GM21528 (cell line): ENCODE measurements at regions not wholly inside any gene's neighbourhood (a gene's known extent, or its start where the extent isn't known, plus 50 kb on each side); places are given as distances from the start of the nearest gene placed in this dataset.

Source experiments
- ATAC-seq: cut with Tn5 transposase; IDR thresholded peaks from one replicate; pipeline ENCODE4 v1.9.1; 2021; ENCODE audit warnings: mild to moderate bottlenecking, moderate library complexity; ENCODE audit not compliant: unreplicated experiment, low FRiP score

DNA sequence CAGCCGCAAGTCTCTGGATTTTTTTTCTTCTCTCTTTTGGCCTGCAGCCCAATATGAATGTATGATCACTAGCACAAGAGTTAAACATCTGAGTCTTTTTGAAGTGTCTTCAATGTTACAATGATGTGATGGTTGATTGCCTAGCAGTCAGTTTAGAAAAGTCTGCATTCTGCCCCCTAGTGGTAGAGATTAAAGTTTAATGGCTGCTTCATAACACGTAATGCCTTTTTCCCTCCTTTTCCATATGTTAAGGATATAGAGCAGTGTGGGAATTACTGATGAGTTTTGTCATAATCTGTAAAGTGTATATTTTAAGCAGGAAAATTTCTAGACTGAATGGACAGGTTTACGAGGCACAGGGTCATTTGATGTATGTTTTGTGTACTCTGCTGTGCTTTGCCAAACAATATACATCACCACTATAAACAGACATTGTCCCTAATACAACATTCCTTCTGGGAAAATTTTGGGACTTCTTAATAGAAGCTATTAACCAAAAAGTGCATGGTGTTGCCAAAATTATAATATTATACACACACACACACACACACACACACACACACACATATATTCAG lies 1038.5 kb upstream of the NR2F2 start:
- ATAC-seq: no peak

DNA sequence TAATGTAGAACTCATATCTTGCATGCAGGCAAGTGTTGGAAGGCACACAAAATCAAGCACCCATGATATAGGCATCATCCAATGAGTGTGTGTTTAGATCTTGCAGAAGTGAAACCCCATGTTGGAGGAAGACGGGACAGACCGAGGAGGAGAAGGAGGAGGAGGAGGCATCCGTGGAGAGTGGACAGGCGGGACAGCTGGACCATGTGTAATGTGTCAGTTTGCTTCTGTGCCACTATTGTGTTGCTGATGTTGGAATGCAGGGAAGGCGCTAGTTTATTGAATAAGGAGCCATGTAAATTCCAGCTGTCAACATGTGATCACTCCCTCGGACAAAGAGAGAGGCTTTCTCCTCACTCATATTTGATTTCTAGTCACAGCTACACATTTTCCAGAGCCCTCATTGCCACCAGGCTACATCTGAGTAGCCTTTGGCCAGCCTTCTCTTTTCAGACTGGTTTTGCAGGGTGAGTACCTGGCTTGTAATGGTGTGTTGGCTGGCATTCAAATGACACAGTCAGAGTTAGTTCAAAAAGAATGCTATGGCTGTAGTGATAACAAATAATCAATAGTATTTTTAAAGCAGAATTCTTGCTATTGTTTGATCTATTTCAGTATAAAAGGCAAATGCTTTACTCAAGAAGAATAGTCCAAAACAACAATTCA lies 1037.6 kb upstream of the NR2F2 start:
- no peak for ATAC-seq

DNA sequence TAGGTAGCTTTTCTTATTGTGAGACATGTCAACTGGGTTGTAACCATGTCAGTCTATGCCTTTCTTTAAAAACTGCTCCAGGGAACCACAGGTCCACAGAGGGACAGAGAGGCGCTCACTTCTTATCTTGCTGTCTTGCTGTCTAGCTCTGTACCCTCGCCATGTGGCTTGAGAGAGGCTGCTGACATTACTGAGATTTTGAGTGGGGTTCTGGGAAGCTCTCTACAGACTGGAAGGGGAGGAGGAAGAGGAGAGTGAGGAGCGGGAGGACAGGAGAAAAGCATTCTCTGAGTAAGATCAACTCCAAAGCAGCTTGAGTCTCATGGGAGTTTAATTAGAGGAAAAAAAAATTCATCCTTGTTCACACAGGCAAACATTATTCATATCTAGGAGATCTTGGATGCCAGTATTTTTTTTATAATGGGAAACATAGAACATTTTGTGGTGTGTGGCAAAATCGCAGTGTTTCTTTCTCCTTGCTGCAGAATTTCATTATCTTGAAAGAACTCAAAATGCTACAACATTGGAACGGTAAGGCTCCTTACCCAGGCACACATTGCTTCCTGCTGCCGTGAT lies 1037.0 kb upstream of the NR2F2 start:
- no peak for ATAC-seq

DNA sequence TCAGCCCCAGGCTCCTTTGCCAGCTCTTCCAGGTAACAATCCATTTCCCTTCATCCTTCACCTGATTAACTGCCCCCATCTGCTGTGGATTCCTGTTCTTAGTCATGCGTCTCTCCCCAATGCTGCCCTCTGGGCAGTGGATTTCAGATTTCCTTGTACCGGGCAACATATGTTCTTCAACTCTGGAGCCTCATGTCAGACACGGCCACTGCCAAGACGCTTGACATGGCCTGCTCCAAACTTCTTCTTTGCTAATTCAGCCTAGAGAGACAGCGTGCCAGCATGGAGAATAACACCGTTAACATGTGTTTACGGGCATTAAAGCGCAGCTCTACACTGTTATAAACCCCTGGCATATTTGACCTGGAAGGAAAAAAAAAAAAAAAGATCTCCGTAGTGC lies 1035.1 kb upstream of the NR2F2 start:
- ATAC-seq: no peak

DNA sequence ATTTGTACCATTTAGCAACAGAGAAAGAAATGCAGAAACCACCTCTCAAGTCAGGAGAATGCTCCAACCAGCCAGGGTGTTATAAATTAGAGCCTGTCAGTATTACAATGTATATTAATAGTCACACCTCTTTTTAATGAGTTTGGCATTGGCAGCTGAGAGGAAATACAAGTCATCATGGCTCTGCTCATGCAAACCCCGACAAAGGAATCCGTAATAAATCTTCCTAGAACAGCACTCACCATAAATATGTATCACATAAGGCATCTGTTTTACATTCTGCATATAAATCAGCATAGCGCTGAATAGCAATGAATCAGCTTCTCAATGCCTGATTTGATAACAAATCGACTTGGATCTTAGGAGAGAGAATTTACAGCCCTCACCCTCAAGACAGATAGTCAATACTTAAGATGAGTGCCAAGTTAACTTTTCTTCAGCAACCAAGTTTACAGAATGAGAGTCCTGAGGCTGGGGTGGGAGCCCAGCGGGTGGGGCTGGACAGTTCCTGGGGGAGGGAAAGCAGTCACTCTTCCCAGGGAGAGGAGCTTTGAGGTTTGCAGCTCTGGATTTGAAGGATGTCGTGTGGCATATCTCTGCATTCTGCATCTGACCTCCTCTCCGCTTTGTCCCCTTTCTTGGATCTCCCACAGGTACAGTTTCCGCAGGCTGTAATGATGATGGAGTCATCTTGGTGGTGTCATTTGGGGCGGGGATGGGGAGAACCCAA lies 1034.4 kb upstream of the NR2F2 start:
- no peak for ATAC-seq

DNA sequence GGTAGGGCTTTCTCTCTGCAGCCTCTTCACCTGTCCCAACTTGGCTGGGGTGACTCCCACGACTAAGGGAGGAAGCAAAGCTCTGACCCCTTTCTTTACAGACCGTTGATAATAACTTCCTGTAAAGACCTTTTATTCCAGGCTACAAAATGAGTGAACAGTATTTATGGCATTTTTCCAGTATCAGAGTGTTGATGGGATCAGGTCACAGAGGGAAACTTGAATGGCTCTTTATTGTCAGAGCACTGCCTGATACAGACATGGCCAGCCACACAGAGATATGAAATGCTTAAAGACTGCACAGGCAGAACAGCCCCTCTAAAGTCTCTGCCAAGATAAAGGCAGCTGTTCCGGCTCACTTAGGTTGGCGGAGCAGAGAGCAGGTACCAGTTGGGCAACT lies 1033.9 kb upstream of the NR2F2 start:
- ATAC-seq: no peak

DNA sequence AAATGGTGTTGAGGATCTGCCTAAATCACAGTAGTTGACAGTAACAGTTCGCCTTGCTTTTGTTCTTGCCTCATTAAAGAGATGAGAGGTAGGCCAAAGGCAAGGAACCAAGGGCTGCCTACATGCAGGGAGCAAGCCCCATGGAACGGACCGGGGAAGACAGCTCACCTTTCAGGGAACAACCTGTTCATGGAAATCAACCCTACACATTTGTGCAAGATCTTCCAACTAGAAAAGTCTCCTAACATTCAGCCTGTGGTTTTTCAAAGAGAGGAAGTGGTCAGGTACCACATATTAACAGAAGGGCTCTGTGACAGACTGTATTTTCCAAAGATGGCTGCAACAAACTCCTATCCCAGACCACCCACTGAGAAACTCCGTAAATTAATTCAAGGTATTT lies 1031.8 kb upstream of the NR2F2 start:
- ATAC-seq: no peak

DNA sequence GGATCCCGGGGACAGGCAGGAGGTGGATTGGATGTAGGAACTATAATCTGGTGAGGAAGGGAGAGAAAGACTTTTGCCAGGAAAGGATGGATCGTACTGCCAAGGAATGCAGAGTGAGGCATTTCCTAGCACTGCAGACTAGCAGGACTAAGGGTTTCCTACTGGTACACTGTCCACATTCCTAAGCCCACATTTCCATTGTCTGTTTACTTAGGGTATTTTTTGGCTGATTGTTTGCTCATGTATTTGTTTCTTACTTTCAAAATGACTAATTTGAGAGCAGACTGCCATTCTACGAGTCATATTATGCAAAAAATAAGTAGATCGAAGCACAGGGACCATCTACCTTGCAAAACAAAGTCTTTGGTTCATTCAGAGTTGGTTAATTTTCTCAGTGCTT lies 1029.5 kb upstream of the NR2F2 start:
- ATAC-seq: no peak

DNA sequence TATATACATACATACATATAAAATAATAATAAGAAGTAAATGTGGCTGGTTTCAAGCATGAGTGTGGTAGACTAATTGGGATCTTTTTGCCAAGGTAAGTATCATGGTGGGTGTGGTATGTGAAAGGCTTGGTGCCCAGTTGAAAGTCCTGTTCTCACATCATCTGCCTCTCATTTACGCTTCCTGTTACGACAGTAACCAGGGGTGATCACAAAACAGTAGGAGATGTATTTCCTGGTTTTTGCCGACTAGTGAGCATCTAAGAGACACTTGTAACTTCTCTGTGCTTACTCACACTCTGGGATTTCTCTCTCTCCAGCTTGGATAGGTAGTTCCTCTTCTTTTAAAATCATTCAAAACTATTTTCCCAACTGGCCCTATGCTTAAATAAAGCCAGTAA lies 1028.3 kb upstream of the NR2F2 start:
- ATAC-seq: no peak

DNA sequence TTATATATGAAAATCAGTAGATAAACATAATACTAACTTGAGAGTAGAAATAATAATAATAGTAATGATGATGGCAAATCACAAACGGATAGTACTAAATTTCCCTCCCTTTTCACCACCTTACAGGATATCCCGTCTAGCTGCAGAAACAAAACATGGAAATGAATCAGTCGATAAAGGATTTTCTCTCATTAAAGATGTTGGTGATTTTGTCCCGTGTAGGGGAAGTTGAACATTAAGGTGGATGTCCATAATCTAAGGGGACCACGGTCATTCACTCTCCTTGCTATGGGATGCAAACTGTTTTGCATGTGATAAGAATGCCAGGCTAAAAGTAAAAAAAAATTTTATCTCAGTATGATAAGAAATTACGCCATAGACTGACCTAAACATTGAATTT lies 1027.7 kb upstream of the NR2F2 start:
- no peak for ATAC-seq

DNA sequence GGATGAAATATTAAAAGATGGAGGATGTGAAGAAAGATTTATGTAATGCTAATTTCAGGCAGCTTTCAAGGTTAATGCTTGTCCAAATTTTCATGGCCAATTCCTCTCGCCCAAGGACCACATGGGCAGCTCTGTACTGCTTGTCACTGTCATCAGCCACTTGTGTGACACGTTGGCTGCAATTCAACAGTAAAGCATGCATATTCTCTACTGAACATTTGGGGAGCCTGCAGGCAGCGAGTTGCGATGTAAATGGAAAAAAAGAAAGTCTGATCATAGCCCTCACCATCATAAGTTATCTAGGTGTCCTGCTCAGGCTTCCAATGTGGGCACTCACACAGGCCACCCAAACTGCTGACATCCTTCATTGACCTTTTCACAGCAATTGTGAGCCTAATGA lies 1026.8 kb upstream of the NR2F2 start:
- no peak for ATAC-seq

DNA sequence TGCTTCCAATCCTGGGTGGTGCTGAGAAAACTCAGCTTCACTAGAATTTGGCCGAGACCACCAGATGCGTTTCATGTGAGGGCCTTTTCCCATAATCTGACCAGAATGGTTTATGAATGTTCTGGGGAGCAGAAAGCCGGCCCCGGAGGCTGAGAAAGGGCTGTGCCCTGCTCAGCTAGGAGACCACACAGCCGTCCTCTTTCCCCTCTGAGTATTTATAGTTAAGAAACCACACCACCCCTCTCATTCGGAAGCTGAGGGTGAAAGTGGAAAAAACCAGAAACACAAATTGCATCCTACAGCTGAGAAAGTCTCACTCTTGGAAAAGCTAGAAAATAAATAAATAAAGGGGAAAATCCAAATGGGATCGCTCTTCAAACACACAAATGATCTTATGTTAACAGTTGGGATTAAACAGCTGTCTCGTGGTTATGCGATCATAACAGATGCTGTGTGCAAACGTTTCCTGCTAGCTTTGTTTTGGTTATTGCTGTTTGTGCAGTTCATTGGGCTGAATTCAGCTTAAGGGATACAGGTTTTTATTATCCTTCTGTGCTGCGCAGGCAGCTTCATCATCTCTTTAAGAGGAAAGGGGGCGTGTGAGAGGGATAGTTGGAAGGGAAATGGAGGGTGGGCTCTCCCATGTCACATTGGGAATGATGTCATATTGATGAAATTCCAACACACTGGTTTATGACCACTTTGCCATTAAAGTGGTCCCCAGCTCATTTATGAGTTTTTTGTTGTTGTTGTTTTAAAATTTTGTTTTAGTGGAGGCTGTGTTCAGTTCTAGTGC lies 1026.2 kb upstream of the NR2F2 start:
- ATAC-seq: no peak

DNA sequence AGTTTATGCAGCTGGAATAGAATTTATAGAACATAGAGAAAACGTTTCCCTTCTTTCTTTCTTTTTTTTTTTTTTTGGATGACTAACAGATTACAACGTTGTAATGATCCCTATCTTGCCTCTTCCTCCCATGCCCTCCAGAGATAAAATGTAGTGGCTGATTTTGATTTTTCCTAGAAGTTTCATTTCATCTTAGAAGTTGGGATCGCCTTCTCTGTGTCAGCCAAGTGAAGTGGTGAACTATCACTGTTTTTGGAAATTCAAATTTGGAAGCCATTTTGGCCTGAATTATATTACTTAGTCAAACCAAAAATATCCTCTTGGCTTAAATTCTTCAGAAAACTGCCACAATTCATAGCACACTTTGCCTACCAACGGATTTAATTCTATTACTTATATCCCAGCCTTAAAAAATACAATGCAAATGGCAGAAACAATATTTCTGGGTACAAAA lies 1025.5 kb upstream of the NR2F2 start:
- ATAC-seq: no peak

DNA sequence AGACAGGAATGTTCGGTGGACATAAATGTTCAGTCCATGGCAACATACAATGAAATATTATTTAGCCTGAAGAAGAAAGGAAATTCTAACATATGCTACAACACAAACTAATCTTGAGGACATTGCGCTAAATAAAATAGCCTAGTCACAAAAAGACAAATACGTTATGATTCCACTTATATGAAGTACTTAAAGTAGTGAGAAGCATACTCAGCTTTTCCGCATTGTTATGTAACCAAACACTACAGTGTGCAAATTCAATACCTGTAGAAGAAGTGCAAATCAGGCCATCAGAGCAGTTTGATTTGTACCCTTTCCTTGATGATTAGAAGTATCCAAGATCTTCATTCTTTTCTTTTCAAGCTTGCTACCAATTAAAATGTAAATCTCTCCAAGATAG lies 1023.4 kb upstream of the NR2F2 start:
- no peak for ATAC-seq

DNA sequence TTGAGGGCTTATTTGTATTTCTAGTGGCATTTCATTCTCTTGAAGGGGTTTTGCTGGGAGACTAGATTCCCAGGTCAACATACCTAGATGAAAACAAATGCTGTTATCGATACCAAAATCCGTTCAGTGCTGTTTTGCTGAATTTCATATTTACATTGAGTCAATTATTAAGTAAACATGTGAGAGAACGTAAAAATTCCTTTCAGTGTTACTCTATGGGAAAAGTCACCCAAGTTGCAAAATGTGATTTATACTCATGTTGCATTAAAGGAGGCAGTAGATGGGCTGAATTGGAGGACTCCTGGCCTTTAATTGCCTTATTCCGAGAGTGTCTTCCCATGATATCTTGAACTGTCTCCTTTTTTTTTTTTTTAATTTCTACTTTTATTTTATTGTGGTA lies 1011.3 kb upstream of the NR2F2 start:
- ATAC-seq: no peak

DNA sequence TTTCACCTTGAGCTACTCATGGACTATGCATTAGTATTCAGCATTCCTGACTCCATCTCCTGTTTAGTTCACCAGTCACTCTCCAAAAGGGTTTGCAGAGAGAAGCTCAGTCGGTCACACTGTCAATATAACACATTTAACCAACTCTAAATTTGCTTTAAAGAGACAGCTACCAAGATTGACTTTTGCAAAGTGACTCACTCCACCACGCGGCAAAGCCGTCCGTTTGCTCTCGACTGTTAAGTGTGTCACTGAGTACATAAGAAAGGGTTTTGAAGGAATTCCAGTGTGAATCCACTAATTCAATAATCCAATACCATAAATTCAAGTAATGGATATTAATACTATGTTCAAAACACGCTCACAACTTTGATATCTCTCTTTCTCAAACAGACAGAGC lies 1006.7 kb upstream of the NR2F2 start:
- ATAC-seq: no peak

DNA sequence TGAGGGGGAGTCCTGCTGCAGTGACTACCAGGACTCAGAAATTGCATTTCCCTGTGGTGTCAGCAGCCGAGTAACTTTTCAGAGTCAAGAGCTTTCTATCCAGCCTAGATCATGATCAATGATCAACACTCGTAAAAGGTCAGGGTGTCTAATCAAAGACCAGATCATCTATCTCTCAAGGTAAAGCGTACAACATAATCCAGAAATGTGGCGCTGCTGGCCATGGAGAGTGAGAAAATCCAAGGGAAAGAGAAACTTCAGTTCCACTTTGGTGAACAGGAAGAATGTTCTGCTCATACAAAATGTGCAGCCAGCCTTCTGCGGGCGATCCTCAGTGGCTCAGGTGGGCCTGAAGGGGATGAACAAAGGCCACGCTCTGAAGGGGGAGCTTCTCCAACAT lies 1005.8 kb upstream of the NR2F2 start:
- no peak for ATAC-seq

DNA sequence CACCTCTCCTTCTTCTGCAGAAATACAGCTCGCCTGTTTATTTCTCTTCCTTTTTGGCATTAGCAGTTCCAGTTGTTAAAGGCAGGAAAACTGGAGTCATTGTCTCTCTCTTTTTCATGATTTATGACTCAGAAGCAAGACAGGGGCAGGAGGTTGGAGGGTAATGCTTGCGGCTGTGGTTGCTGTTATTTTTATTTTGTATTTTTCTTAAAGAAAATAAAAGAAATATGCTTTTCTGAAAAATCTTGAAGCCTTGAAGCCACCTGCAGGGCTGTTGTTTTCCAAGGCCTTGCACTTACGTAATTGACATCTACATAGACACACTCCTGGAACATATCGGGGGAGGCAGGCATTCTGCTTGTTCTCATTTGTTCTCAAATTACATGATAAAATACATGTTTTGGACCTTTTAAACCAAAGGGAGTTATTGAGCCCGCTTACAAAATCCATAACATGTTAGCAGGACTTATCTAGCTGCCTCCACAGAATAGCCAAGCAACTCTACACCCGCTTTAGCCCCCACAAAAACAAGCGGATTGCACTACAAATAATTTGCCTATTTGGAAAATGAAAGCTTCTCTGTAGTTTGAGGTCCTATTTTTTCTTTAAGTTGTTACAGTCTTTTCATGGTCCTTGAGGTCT lies 1004.6 kb upstream of the NR2F2 start:
- no peak for ATAC-seq

DNA sequence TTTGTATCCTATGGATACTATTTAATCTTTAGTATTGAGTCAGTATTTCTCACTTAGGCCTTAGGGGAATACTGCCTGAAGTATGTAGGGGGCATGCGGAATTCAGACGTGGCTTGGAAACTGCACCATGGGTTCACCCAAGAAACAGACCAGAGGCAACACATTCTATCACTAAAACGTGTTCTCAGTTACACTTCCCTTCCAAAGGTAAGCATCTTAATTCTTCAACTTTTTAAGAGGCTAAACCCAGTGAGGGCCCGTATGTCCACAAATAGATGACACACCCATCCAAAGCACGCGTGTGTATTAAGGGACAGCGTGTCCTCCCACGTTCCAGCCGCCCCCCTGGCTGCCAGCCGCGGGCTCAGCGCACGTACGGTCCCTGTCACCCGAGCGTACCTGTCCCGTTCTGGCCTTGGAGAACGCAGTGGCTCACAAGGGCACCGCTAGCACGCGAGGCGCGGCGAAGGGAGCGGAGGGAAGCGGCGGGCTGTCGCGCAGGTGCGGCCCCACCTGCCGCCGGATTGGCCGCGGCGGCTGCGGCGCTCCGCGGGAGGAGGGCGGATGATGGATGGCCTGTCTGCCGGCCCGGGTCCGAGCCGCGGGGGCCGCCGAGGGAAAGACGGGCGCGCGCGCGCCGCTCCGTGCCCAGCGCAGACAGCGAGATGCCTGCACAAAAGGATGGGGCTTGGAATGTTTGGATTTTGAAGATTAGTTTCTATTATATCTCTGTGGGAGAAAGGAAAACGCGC lies 1003.9 kb upstream of the NR2F2 start:
- ATAC-seq: no peak

DNA sequence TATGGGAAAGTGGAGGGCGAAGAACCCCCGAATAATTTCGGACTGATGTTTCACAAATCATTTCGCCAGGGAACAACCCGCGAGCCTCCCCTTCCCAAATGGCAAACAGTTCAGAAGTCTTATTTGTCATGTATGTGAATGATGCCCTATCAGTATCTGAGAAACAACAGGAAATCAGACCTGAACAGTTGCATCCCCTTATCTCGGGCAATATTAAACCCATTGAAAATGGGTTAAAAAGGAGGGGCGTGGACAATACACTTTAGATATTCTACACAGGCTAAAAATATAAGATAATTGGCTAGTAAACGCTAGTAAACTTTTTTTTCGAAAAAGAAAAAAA lies 1003.3 kb upstream of the NR2F2 start:
- no peak for ATAC-seq
